B cell (primary cell): ENCODE measurements at regions not wholly inside any gene's neighbourhood (a gene's known extent, or its start where the extent isn't known, plus 50 kb on each side); places are given as distances from the start of the nearest gene placed in this dataset.

Experiments used
- ATAC-seq: fragments of 200-7000 bp; cut with Tn5 transposase; one replicate; pipeline ENCODE4 v1.10.0; 2021; ENCODE audit warnings: low read depth, mild to moderate bottlenecking, moderate number of reproducible peaks, moderate library complexity
- CTCF ChIA-PET: fragments of 350-600 bp; sonication (Branson Sonifier 250); formaldehyde crosslinking; loops from one replicate; lab custom pipeline; 2021; ENCODE audit warnings: antibody characterized with exemption, inconsistent platforms; lab: Charles Lee
- POLR2A ChIA-PET: fragments of 350-600 bp; sonication (Branson Sonifier 250); formaldehyde crosslinking; loops from one replicate; lab custom pipeline; 2021; ENCODE audit warnings: antibody characterized with exemption; lab: Charles Lee
- DNase-seq: peaks from one replicate; pipeline ENCODE4 v3.0.0; 2013
- H2AFZ ChIP-seq: 2 replicates; pipeline ENCODE4 v1.6.1; 2012; ENCODE audit warnings: mild to moderate bottlenecking, low read depth, low read length; ENCODE audit not compliant: insufficient read depth, poor library complexity, severe bottlenecking
- H3K27ac ChIP-seq, 2 donors: 1 replicate in 1 of 2; 2 replicates in 1 of 2; pipeline ENCODE4 v1.5.1; 2012 to 2013; ENCODE audit warnings: low read length in 2 of 2, mild to moderate bottlenecking in 2 of 2, moderate library complexity in 1 of 2
- H3K27me3 ChIP-seq, 4 experiments: fragments of 200-600 bp in 1 of 4; sonication (generic) in 1 of 4; replicated peaks in 1 of 4; 1 replicate in 2 of 4; 2 replicates in 2 of 4; pipeline versions ENCODE4 v1.6.1 to v1.7.0; 2013 to 2016; ENCODE audit warnings: low read length in 3 of 4, mild to moderate bottlenecking in 2 of 4, mixed read lengths in 1 of 4, moderate library complexity in 1 of 4; ENCODE audit not compliant: insufficient read depth in 4 of 4, control insufficient read depth in 3 of 4; ENCODE audit errors: control extremely low read depth in 1 of 4
- H3K36me3 ChIP-seq, 2 experiments: replicated peaks in 1 of 2; 1 replicate in 1 of 2; 2 replicates in 1 of 2; pipeline versions ENCODE4 v1.6.1 to v1.7.1; 2013; ENCODE audit warnings: low read length in 1 of 2; ENCODE audit not compliant: insufficient read depth in 2 of 2, control insufficient read depth in 1 of 2; ENCODE audit errors: control extremely low read depth in 1 of 2, extremely low read depth in 1 of 2
- H3K4me1 ChIP-seq, 2 donors: fragments of 200-600 bp in 1 of 2; sonication (generic) in 1 of 2; 1 replicate in 1 of 2; 2 replicates in 1 of 2; pipeline versions ENCODE4 v1.5.1 to v1.6.1; 2013 to 2017; ENCODE audit warnings: low read length in 2 of 2; ENCODE audit not compliant: control insufficient read depth in 2 of 2, insufficient read depth in 2 of 2
- H3K4me2 ChIP-seq: replicated peaks from 2 replicates; pipeline ENCODE3; 2012; ENCODE audit warnings: mild to moderate bottlenecking, low read depth, low read length; ENCODE audit not compliant: poor library complexity, severe bottlenecking
- H3K4me3 ChIP-seq, 5 experiments: fragments of 200-600 bp in 1 of 5; sonication (generic) in 1 of 5; 1 replicate in 3 of 5; 2 replicates in 2 of 5; pipeline versions ENCODE4 v1.5.1 to v1.7.0; 2011 to 2016; ENCODE audit warnings: low read length in 4 of 5, mild to moderate bottlenecking in 4 of 5, low read depth in 2 of 5, control low read depth in 1 of 5, moderate library complexity in 1 of 5; ENCODE audit not compliant: insufficient read depth in 1 of 5; ENCODE audit errors: control extremely low read depth in 1 of 5, extremely low read depth in 1 of 5
- H3K79me2 ChIP-seq: fragments of 200-600 bp; sonication (generic); one replicate; pipeline ENCODE4 v1.6.0; 2016; ENCODE audit warnings: low read length; ENCODE audit not compliant: control insufficient read depth, insufficient read depth
- H3K9ac ChIP-seq: fragments of 200-600 bp; sonication (generic); 2 replicates; pipeline ENCODE4 v1.6.1; 2017; ENCODE audit warnings: mild to moderate bottlenecking, low read length, moderate library complexity
- H3K9me3 ChIP-seq, 3 donors: one replicate each; pipeline versions ENCODE4 v1.6.1 to v1.7.1; 2013; ENCODE audit warnings: low read length in 2 of 3; ENCODE audit not compliant: control insufficient read depth in 2 of 3, insufficient read depth in 1 of 3; ENCODE audit errors: control extremely low read depth in 1 of 3
- H4K20me1 ChIP-seq: 2 replicates; pipeline ENCODE4 v1.6.0; 2012; ENCODE audit warnings: mild to moderate bottlenecking, low read length; ENCODE audit not compliant: insufficient read depth, control insufficient read depth, poor library complexity, severe bottlenecking
- H3K27ac Mint-ChIP-seq: one replicate; pipeline ENCODE4 v1.8.0; 2021; ENCODE audit warnings: mixed read lengths
- H3K27me3 Mint-ChIP-seq: one replicate; pipeline ENCODE4 v1.8.0; 2021; ENCODE audit warnings: mixed read lengths
- H3K4me1 Mint-ChIP-seq: one replicate; pipeline ENCODE4 v1.8.0; 2021; ENCODE audit warnings: mixed read lengths
- H3K4me3 Mint-ChIP-seq: one replicate; pipeline ENCODE4 v1.8.0; 2021; ENCODE audit warnings: mixed read lengths
- H3K9me3 Mint-ChIP-seq: one replicate; pipeline ENCODE4 v1.8.0; 2022; ENCODE audit warnings: mixed read lengths; ENCODE audit not compliant: insufficient read depth
- EZH2 ChIP-seq: IDR thresholded peaks from 2 replicates; pipeline ENCODE4 v1.6.1; 2012; ENCODE audit warnings: borderline replicate concordance, low read depth, mild to moderate bottlenecking, moderate library complexity, low read length; ENCODE audit not compliant: insufficient read depth, poor library complexity, severe bottlenecking
- WGBS: methylation state at CpG from one replicate; pipeline ENCODE4 v1.1.5; 2013; ENCODE audit warnings: missing lambda C conversion rate; ENCODE audit not compliant: insufficient coverage; 5-methylcytosine and 5-hydroxymethylcytosine counted together
- intact Hi-C: fragments of 100-400 bp; cut with micrococcal nuclease; formaldehyde crosslinking; loops from one replicate; pipeline ENCODE4 v1.10.0; 2022
- TF ChIP-seq, protein P1 (sequence below): fragments of 200-600 bp; IDR thresholded peaks from one replicate; pipeline ENCODE4 v1.8.0; 2022; ENCODE audit warnings: antibody characterized with exemption, mild to moderate bottlenecking

GRCh38 chr4:123315617-123316016, 81.0 kb upstream of the SPRY1 start:
- ChIA-PET CTCF (no interaction called here), POLR2A (interaction anchor here (0.8 kb wide), 1 partner anchor 699 kb away, joined by 6 read pairs; no protein-coding TSS in a partner anchor)
- no peaks in the 10 kb centered on the region for H3K9me3 Mint-ChIP-seq
- Histone ChIP-seq H3K4me3 (no peak overlapping the region), H3K36me3 (peaks cover 0 to 2% of the 10 kb centered on the region in 2 experiments), H3K27ac (no peak overlapping the region), H4K20me1 (no peaks in the 10 kb centered on the region), H3K9ac (no peak overlapping the region), H3K27me3 (no peaks in the 10 kb centered on the region), H3K9me3 (no peaks in the 10 kb centered on the region), H3K4me1 (no peaks in the 10 kb centered on the region), H3K79me2 (no peaks in the 10 kb centered on the region), H3K4me2 (no peak overlapping the region), H2AFZ (no peak overlapping the region)
- intact Hi-C loops = no loop called here
- H3K4me1 Mint-ChIP-seq = peaks cover 2% of the 10 kb centered on the region
- WGBS = 100% methylated on average over 1 of the region's 1 CpG
- no peak for TF ChIP-seq EZH2
- TF ChIP-seq, protein P1, sequence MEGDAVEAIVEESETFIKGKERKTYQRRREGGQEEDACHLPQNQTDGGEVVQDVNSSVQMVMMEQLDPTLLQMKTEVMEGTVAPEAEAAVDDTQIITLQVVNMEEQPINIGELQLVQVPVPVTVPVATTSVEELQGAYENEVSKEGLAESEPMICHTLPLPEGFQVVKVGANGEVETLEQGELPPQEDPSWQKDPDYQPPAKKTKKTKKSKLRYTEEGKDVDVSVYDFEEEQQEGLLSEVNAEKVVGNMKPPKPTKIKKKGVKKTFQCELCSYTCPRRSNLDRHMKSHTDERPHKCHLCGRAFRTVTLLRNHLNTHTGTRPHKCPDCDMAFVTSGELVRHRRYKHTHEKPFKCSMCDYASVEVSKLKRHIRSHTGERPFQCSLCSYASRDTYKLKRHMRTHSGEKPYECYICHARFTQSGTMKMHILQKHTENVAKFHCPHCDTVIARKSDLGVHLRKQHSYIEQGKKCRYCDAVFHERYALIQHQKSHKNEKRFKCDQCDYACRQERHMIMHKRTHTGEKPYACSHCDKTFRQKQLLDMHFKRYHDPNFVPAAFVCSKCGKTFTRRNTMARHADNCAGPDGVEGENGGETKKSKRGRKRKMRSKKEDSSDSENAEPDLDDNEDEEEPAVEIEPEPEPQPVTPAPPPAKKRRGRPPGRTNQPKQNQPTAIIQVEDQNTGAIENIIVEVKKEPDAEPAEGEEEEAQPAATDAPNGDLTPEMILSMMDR = no peak
- DNase-seq = no peak
- ATAC-seq = no peak
- no peak overlapping the region for H3K4me3 Mint-ChIP-seq
- no peaks in the 10 kb centered on the region for H3K27me3 Mint-ChIP-seq
- H3K27ac Mint-ChIP-seq = no peak overlapping the region

DNA sequence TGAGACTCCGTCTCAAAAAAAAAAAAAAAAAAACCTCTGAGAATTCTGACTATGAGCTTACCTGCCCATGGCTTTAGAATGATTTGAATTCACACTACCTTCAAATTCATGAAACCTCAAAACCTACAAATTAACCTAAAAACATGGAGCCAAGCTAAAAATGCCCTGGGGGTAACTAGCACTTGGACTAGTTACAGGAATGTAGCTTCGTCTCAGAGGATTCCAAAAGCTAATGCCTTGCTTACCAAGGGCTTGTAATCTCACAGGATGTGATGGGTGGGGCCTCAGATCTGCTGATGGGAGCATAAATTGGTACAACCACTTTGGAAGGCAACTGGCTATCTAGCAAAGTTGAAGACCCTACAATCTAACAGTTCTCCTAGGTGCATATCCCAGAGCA, 79.4 kb upstream of the SPRY1 start:
- TF ChIP-seq EZH2 = no peak
- TF ChIP-seq, protein P1 = no peak
- Histone ChIP-seq H3K36me3 (peaks cover 0 to 2% of the 10 kb centered on the region in 2 experiments), H3K27ac (no peak overlapping the region), H3K9ac (no peak overlapping the region), H2AFZ (no peak overlapping the region), H3K9me3 (peaks cover 0 to 2% (median under 1%) of the 10 kb centered on the region in 3 donors), H3K4me3 (no peak overlapping the region), H3K4me2 (no peak overlapping the region), H4K20me1 (no peaks in the 10 kb centered on the region), H3K27me3 (no peaks in the 10 kb centered on the region), H3K4me1 (no peaks in the 10 kb centered on the region), H3K79me2 (no peaks in the 10 kb centered on the region)
- intact Hi-C loops = no loop called here
- ChIA-PET POLR2A (no interaction called here), CTCF (no interaction called here)
- no peak overlapping the region for H3K4me3 Mint-ChIP-seq
- peaks cover 6% of the 10 kb centered on the region for H3K9me3 Mint-ChIP-seq
- 86% methylated on average over 1 of the region's 2 CpGs for WGBS
- peaks cover 2% of the 10 kb centered on the region for H3K4me1 Mint-ChIP-seq
- no peak for ATAC-seq
- no peaks in the 10 kb centered on the region for H3K27me3 Mint-ChIP-seq
- no peak for DNase-seq
- no peak overlapping the region for H3K27ac Mint-ChIP-seq
